ENCODE measurements at regions not wholly inside any gene's neighbourhood (a gene's known extent, or its start where the extent isn't known, plus 50 kb on each side); places are given as distances from the start of the nearest gene placed in this dataset.
"Not testable (repeated sequence)": the region's sequence is repeated elsewhere in the genome, so short reads cannot be mapped to it uniquely, and the experiment has no call there.

- DNase-seq: no peak
Observed at GRCh38 chr1:232579958-232580941, 49.7 kb downstream of the SIPA1L2 start.

DNA sequence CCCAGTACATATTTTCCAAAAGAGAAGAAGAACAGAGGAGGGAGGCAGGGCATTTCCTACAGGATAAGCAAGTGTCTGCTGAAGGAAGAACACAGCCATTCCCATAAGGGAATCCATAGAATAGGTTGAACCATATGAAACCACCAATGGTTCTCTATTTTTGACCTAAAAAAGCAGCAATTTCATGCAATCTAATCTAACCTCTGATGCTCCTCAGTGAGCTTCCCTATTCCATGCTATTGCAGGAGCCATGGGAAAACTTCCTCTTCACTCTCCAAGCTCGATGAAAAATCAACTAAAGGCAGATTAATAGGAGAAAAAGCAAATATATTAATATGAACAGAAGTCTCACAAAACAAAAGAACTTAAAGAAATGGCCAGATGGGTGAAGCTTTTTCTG lies 50.5 kb downstream of the SIPA1L2 start:
- DNase-seq: no peak

DNA sequence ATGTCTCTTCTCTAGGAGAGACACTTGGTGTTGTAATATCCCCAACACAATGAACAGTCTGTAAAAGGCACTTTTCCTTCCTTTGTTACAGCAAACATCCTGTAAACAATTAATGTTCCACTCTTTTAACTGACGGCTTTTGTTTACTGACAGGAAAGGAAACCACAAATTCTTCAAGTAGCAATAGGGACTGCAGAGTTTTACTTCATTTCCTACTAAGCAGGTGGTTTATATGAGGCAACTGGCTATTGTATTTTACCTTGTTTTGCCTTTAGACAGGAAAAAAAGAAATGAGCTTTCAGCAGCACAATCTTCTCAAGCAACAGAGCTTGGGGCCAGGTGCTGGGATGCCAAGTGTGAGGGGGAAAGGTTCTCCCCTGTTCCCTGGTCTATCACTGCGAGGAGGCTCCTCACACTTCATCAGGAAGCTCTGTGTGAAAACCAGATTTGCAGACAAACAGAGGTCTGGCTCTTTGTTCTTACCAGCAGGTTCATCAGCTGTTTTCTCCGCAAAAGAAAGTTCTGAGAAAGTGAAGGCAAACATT lies 51.2 kb downstream of the SIPA1L2 start:
- peak; percentile 59 for DNase-seq

DNA sequence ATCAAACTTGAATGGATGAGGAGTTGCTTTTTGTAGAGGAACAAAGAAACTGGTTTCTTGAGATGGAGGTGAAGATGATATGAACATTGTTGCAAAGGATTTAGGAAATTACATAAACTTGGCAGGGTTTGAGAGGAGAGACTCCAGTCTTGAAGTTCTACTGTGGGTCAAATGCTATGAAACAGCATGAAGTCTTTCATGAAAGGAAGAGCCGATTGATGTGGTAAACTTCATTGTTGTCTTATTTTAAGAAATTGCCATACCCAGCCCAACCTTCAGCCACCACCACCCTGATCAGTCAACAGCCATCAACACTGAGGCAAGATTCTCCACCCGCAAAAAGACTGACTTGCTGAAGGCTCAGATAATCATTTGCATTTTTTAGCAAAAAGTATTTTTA lies 52.2 kb downstream of the SIPA1L2 start:
- no peak for DNase-seq

DNA sequence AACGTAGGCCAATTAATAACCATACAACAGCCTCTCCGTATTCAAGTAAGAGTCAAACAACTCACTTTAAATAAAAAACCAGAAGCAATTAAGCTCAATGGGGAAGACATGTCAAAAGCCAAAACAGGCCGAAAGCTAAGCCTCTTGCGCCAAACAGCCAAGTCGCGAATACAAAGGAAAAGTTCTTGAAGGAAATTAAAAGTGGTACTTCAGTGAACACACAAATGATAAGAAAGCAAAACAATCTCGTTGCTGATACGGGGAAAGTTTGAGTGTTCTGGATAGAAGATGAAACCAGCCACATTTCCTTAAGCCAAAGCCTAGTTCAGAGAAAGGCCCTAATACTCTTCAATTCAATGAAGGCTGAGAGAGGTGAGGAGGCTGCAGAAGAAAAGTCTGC lies 53.4 kb downstream of the SIPA1L2 start:
- DNase-seq: no peak

DNA sequence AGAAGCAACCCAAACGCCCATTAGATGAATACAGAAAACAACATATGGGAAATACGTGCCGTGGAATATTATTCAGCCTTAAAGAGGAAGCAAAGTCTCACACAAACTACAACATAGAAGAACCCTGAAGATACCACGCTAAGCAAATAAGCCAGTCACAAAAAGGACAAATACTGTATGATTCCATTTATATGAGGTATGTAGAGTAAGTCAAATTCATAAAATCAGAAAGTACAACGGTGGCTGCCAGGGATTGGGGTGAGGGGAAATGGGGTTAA lies 54.2 kb downstream of the SIPA1L2 start:
- DNase-seq: no peak

DNA sequence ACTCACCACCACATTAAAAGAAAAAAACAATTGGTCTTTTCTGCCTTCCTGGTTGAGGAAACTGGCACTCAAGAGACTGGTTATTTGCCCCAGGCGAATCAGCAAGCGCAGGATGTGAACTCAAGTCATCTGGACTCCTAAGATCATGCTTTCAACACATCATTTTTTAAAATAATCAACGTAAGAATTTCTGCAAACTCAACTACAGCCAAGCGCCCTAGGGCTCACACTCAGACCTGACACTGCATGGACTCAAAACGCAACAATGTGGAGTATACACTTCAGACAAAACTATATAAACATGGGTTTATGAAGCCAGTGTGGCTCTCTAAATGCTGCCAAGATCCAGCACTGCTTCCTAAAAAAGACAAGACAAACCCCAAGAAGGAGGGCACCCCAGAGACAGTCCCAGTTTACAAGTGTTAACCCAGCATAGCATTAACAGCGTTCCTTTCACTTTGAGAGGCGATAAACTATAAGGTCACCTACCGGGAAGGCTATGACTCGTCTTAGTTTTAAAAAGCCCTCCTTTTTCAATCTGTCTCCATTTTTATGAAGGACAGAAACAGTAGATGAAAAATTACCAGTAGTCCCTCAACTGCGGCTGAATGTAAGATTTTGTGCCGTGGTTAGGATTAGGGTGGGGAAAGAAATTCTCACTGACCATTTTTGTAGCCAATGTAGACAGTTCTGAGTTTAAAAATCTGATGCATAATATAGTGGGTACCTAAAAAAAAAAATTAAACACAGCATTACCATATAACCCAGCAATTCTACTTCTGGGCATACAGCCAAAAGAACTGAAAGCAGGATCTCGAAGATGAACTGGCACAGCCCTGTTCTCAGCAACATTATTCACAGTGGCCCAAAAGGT lies 54.8 kb downstream of the SIPA1L2 start:
- DNase-seq: peak; percentile 38

- no peak for DNase-seq
Observed at GRCh38 chr1:232574077-232574476, 55.9 kb downstream of the SIPA1L2 start.

DNA sequence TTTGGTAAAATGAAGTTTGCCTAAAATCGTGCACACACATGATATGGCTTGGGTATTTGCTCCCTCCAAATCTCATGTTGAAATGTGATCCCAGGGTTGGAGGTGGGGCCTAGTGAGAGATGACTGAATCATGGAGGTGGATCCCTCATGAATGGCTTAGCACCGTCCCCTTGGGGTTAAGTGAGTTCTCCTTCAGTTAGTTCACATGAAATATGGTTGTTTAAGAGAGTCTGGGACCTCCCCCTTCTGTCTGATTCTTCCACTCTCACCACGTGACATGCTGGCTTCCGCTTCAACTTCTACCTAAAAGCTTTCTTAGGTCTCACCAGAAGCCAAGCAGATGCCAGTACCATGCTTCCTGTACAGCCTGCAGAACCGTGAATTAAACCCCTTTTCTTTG lies 58.4 kb downstream of the SIPA1L2 start:
- no peak for DNase-seq

GRCh38 chr1:232570007-232570406 lies 59.9 kb downstream of the SIPA1L2 start:
- DNase-seq: no peak

DNA sequence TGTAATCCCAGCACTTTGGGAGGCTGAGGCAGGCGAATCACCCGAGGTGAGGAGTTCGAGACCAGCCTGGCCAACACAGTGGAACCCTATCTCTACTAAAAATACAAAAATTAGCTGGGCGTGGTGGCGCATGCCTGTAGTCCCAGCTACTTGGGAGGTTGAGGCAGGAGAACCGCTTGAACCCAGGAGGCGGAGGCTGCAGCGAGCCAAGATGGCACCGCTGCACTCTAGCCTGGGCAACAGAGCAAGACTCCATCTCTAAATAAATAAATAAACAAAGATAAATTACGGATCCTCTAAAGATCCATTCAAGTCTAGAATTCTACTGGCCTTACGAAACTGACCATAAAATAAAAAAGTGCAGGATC lies 60.4 kb downstream of the SIPA1L2 start:
- not testable (repeated sequence) for DNase-seq

DNA sequence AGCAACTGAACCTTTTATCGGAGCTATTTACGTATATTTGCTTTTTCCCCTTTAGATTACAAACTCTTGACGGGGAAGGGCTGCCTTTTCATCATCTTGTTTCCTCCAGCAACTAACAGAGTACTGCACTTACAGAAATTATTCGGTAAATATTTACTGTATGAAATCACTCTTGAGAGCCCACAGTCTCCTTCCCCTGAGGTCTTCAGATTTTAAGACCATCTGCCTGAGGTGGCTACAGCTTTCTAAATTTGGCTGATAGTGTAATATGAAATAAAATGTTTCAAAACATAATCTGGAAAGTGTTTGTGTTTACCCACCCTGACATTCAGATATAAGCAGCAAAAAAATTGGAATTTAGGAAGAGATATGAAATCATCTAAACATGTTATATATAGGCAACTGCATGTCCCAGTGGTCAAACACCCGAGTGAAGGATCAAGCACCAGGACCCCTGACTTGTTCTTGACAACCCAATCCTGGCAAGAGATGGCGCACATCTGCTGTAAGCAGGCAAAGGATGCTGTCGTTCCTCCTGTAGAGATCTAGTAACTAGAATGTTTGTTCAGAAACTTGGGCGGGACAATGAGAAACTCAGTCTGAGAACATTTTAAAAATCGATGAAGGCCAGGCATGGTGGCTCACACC lies 60.9 kb downstream of the SIPA1L2 start:
- no peak for DNase-seq

GRCh38 chr1:232568331-232568852 lies 61.5 kb downstream of the SIPA1L2 start:
- DNase-seq: peak; percentile 77

DNA sequence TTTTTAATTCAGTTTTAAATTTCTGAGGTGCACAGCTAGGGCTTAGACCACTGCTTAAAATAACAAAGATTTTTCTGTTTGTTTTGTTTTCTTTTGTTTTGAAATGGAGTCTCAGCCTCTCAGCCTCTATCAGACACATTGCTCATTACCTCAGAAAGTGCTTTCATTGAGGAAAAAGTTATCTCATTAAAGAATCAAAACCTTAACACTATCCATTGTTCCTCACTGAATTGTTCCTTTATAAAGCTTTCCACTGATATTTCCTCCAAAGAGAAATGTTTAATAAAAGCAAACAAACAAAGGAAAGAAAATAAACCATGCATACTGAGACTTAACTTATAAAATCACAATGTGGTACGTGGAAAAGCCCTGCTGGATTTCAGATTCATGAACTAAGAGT lies 63.8 kb downstream of the SIPA1L2 start:
- DNase-seq: no peak

GRCh38 chr1:232562855-232563510 lies 67.0 kb downstream of the SIPA1L2 start:
- no peak for DNase-seq

DNA sequence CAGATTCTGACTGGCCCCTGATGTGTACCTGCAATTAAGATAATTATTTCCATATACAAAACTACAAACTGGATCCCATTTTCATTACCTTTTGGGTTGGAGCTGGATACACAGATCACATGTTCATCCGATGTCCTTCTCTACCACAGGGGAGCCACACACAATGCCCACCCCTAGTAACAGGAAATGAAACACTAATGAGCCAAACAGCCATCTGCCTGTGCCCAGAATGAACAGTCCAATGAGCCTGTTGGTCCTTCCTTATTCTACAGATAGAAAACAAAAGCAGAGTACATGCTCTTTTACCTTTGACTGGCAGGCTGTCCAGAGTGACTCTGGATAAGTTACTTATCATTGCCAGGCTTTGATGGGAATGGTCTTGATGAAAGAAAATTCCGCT lies 68.6 kb downstream of the SIPA1L2 start:
- DNase-seq: no peak

DNA sequence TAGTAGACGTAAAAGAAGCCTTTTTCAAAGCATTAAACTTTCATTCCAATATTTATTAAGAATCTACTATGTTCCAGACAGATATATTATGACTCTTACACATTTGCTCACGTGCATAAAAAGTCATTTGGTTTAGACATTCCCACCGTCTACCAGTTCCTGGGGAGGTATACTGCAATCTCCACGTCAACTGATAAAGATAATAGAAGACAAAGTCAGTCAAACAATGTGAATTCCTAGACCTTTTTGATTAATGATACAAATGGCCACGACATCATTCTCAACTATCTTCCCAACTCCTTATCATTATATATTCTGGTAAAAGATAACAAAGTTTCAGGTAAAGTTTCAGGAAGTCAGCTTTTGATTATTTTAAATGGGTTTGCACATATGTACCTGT lies 69.0 kb downstream of the SIPA1L2 start:
- DNase-seq: no peak

DNA sequence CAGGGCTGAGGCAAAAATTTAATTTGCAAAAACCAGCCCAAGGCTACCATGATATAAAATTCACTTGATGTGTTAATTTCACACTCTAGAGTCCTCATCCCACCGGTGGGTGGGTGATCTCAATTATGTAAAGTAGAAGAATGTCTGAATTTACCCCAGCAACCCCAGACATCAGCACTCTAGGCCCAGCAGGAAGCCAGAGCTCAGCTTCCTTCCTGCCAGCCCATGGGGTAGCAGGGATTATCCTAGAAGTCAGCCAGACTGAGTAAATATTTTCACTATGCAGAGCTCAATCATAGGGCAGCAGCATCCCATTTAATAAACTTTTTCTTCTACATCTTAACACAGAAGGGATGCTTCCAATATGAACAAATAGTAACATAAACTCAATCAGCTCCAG lies 71.0 kb downstream of the SIPA1L2 start:
- DNase-seq: no peak

DNA sequence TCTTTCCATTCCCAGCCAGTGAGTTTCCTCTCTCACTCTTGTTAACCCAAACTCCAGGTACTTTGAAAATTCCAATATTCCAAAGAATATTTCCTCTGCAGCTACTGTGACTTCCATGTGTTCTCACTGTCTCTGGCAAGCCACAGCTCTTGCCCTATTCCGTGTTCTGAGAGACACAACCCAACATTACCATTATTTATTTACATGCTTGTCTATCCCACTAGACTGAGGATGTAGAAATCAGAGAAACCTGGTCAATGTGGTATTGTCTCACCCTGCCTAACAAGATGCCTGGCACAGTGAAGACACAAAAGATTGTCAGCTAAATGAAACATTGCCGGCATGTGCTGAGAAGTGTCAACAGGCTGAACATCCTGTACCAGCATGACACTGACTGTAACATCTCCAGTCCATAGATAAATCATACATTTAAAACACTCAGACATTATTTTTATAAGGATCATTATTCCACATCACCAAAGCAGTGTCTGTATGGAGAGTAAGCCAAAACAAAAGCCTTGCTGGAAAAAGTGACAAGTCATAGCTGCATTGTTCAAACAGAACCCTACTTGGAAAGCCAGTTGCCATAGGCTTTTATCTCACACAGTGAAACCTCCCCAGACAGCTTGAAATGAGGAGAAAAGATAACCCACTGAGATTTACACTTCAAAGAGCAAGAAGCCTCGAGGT lies 72.3 kb downstream of the SIPA1L2 start:
- DNase-seq: no peak

DNA sequence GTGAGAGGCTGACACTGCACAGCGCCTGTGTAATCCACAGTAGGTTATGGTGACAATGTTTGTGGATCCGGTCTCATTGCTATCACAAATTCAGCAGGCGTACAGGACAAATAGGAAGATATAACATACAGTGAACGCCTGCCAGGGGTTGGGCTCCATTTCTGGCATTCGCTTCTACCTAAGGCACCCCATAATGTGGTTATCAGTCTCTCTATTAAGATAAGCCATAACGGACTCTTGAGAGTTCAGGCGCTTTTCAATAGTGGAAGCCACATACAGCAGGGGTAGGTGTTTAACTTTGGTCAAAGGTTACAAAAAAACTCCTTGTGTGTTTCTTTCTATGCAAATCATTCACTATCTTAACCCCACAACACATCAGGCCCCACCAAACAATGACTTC lies 72.8 kb downstream of the SIPA1L2 start:
- DNase-seq: no peak

DNA sequence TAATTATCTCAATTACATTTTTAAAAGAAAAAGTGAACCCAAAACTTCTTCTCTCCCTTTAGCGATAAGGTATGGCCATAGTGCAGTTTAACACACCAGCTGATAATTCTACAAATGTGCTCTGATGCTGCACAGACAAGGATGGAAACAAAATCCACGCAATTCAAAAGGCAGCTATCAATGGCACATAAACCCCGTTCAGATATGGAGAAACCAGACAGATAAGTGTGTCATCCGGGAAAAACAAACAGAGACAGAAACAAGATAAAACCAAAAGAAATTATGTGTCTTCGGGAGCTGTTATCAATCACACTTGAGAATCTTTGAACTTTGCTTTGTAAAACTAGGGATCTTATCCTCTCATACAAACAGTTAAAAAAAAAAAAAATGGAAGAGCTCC lies 73.6 kb downstream of the SIPA1L2 start:
- DNase-seq: no peak
